Cardiac muscle cell (in vitro differentiated cells and primary cell): ENCODE measurements at regions not wholly inside any gene's neighbourhood (a gene's known extent, or its start where the extent isn't known, plus 50 kb on each side); places are given as distances from the start of the nearest gene placed in this dataset.
A peak's percentile ranks its signal among the peaks of the same experiment; 100 is the strongest.

Source experiments
- DNase-seq, 2 donors: peaks; one replicate each; pipeline versions ENCODE4 v3.0.0 to v3.0.0-alpha.2; 2010 to 2017; ENCODE audit warnings: low read depth in 1 of 2, low spot score in 1 of 2
- H3K27ac ChIP-seq: fragments of 200-600 bp; sonication (generic); 2 replicates; pipeline ENCODE4 v1.5.1; 2016
- H3K27me3 ChIP-seq: fragments of 200-600 bp; sonication (generic); 2 replicates; pipeline ENCODE4 v1.6.0; 2016; ENCODE audit warnings: control low read depth
- H3K36me3 ChIP-seq: fragments of 200-600 bp; sonication (generic); 2 replicates; pipeline ENCODE4 v1.5.1; 2016; ENCODE audit warnings: control low read depth
- H3K4me1 ChIP-seq: fragments of 200-600 bp; sonication (generic); 2 replicates; pipeline ENCODE4 v1.8.1; 2017; ENCODE audit warnings: low read depth, mild to moderate bottlenecking, mixed run types
- H3K4me3 ChIP-seq: fragments of 200-600 bp; sonication (generic); 2 replicates; pipeline ENCODE4 v1.5.1; 2016; ENCODE audit warnings: mild to moderate bottlenecking
- H3K9me3 ChIP-seq: fragments of 200-600 bp; sonication (generic); 2 replicates; pipeline ENCODE4 v1.5.1; 2017; ENCODE audit warnings: low read depth, mild to moderate bottlenecking, control low read depth
- CTCF ChIP-seq: IDR thresholded peaks from 2 replicates; pipeline ENCODE4 v1.5.1; 2012; ENCODE audit warnings: low read depth, mild to moderate bottlenecking, low read length

DNA sequence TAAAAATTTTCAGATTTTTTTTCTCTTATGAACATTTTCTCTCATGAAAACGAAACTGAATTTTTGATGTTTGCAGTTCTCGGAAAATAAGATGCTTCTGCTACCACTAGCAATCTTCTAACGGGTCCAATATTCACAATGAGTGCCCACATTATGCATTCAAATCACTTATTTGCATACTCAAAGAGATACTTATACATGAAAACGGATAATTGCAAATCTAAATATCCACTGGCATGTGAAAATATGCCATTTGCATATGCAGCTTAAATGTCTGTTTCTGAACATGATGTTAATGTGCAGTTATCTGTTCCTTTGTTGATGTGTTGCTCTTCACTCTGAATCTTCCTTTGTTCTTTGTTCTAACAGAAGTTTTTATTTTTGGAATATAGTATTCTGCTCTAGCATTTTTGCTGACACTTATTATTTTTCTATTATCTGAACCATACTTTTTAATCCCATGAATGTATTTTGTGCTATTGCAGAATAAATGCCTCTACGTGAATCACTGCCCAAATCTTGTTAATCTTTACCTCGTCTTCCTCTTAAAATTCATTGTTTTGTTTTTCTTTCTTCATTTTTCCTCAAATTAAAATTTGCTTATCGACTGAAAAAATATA, 259.4 kb upstream of the BRINP3 start:
- Histone ChIP-seq H3K27ac (no peak overlapping the region), H3K27me3 (no peaks in the 10 kb centered on the region), H3K4me3 (no peak overlapping the region), H3K9me3 (no peaks in the 10 kb centered on the region), H3K36me3 (no peaks in the 10 kb centered on the region), H3K4me1 (peaks cover 26% of the 10 kb centered on the region)
- TF ChIP-seq CTCF, result no peak
- no peak for DNase-seq

DNA sequence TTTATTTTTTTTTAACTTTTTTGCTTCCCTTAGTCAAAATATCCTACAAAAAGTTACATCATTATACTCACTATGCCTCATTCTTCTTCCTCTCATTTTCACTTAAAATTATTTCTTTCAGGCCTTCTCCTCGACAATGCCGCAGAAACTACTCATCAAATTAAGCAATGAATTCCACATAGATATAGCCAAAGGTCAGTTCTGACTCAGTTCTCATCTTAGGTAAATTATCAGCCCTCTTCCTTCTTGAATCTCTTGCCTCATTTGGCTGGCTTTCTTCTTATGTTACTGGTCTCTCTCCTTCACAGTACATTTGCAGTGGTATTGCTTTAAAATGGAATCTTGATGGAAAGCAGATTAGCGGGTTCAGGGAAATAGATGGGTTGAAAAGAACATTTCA, 260.7 kb upstream of the BRINP3 start:
- Histone ChIP-seq H3K4me3 (no peak overlapping the region), H3K27me3 (no peaks in the 10 kb centered on the region), H3K27ac (peak overlapping the region; percentile 36), H3K36me3 (no peaks in the 10 kb centered on the region), H3K4me1 (peaks cover 26% of the 10 kb centered on the region), H3K9me3 (no peaks in the 10 kb centered on the region)
- no peak for TF ChIP-seq CTCF
- DNase-seq, result peak in 1 of 2 donors; percentile 30

- no peaks in the 10 kb centered on the region for H3K9me3 ChIP-seq
- H3K4me1 ChIP-seq, result peaks cover 26% of the 10 kb centered on the region
- peak in 1 of 2 donors; percentile 59 for DNase-seq
- H3K27ac ChIP-seq, result peak overlapping the region; percentile 15
- H3K27me3 ChIP-seq, result no peaks in the 10 kb centered on the region
- H3K4me3 ChIP-seq, result no peak overlapping the region
- H3K36me3 ChIP-seq, result no peaks in the 10 kb centered on the region
- TF ChIP-seq CTCF, result no peak
Observed at GRCh38 chr1:190739926-190740325, 262.3 kb upstream of the BRINP3 start.

DNA sequence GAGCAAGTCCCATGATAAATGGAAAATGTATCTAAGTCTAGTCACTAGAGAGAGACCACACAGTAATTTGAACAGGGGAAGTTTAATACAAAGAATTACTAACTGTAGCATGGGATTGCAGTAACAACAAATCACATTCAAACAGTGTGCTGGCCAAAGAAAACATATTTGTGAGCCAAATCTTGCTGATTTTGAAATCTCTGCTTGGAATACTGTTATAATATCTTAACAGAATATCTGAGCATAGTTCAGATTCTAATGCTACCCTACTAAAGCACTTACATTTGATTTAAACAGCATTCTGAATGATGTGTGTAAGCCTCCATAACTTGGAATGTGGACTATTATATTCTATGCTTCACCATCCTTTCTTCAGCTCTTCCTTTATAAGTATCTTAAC, 270.0 kb upstream of the BRINP3 start:
- no peak for TF ChIP-seq CTCF
- H3K4me1 ChIP-seq, result no peaks in the 10 kb centered on the region

GRCh38 chr1:190752131-190752530, 274.5 kb upstream of the BRINP3 start:
- no peaks in the 10 kb centered on the region for H3K36me3 ChIP-seq
- DNase-seq, result no peak

More for the DNA sequence above, 270.0 kb upstream of the BRINP3 start:
- H3K9me3 ChIP-seq, result no peaks in the 10 kb centered on the region
- no peaks in the 10 kb centered on the region for H3K36me3 ChIP-seq
- H3K4me3 ChIP-seq, result no peak overlapping the region
- H3K27ac ChIP-seq, result no peak overlapping the region
- no peaks in the 10 kb centered on the region for H3K27me3 ChIP-seq
- DNase-seq, result peak in 1 of 2 donors; percentile 68

More at GRCh38 chr1:190752131-190752530, 274.5 kb upstream of the BRINP3 start:
- Histone ChIP-seq H3K4me1 (peaks cover 3% of the 10 kb centered on the region), H3K4me3 (no peak overlapping the region), H3K27me3 (no peaks in the 10 kb centered on the region), H3K9me3 (no peaks in the 10 kb centered on the region), H3K27ac (no peak overlapping the region)
- no peak for TF ChIP-seq CTCF
